HCT116 (cell line): ENCODE measurements at regions not wholly inside any gene's neighbourhood (a gene's known extent, or its start where the extent isn't known, plus 50 kb on each side); places are given as distances from the start of the nearest gene placed in this dataset.
A peak's percentile ranks its signal among the peaks of the same experiment; 100 is the strongest.

Experiments used
- CEBPB ChIP-seq: IDR thresholded peaks from 2 replicates; pipeline ENCODE4 v1.6.1; 2012; ENCODE audit warnings: low read depth
- EZH2 ChIP-seq: fragments of 200-600 bp; sonication (generic); IDR thresholded peaks from 2 replicates; pipeline ENCODE4 v1.6.1; 2017; ENCODE audit warnings: antibody characterized with exemption, mixed run types
- EZH2phosphoT487 ChIP-seq: fragments of 200-600 bp; IDR thresholded peaks from 2 replicates; pipeline ENCODE4 v1.6.1; 2018; ENCODE audit warnings: antibody characterized with exemption, borderline replicate concordance
- JUND ChIP-seq: IDR thresholded peaks from 2 replicates; pipeline ENCODE4 v1.6.1; 2012
- POLR2A ChIP-seq: IDR thresholded peaks from 2 replicates; pipeline ENCODE4 v1.7.0; 2011; ENCODE audit warnings: borderline replicate concordance; ENCODE audit not compliant: insufficient read depth, insufficient read length; ENCODE audit errors: extremely low read depth
- POLR2AphosphoS5 ChIP-seq: IDR thresholded peaks from 2 replicates; pipeline ENCODE4 v1.6.1; 2011; ENCODE audit warnings: mild to moderate bottlenecking, low read depth, low read length, moderate library complexity
- RAD21 ChIP-seq: IDR thresholded peaks from 2 replicates; pipeline ENCODE4 v1.6.1; 2012; ENCODE audit warnings: low read depth, mild to moderate bottlenecking
- SIN3A ChIP-seq: IDR thresholded peaks from 2 replicates; pipeline ENCODE4 v1.6.1; 2012; ENCODE audit warnings: low read depth
- YY1 ChIP-seq: IDR thresholded peaks from 2 replicates; pipeline ENCODE4 v1.6.1; 2011; ENCODE audit warnings: low read length, low read depth, moderate library complexity, mild to moderate bottlenecking; ENCODE audit not compliant: insufficient replicate concordance; ENCODE audit errors: extremely low read depth
- ZFX ChIP-seq: fragments of 450-650 bp; IDR thresholded peaks from 2 replicates; pipeline ENCODE4 v1.6.1; 2017
- ZNF274 ChIP-seq: fragments of 200-500 bp; sonication (Bioruptor generic); IDR thresholded peaks from 2 replicates; pipeline ENCODE4 v1.6.1; 2014; ENCODE audit warnings: mild to moderate bottlenecking, low read depth, low read length, inconsistent platforms
- TF ChIP-seq, protein P1 (sequence below): IDR thresholded peaks from 2 replicates; pipeline ENCODE4 v1.6.1; 2011; ENCODE audit warnings: mild to moderate bottlenecking, low read length, moderate library complexity; ENCODE audit not compliant: insufficient replicate concordance; ENCODE audit errors: extremely low read depth
- TF ChIP-seq, protein P2 (sequence below), 3 experiments: fragments of 200-600 bp in 1 of 3; sonication (generic) in 1 of 3; IDR thresholded peaks in 2 of 3; conservative IDR thresholded peaks in 1 of 3; 2 replicates each; pipeline ENCODE4 v1.5.1; 2012 to 2017; ENCODE audit warnings: low read depth in 2 of 3, low read length in 2 of 3, antibody characterized with exemption in 1 of 3, borderline replicate concordance in 1 of 3, control low read depth in 1 of 3, mild to moderate bottlenecking in 1 of 3, mixed read lengths in 1 of 3, mixed run types in 1 of 3, moderate library complexity in 1 of 3; ENCODE audit not compliant: insufficient read depth in 1 of 3
- TF ChIP-seq, protein P3 (sequence below): IDR thresholded peaks from 2 replicates; pipeline ENCODE4 v1.6.1; 2012

DNA sequence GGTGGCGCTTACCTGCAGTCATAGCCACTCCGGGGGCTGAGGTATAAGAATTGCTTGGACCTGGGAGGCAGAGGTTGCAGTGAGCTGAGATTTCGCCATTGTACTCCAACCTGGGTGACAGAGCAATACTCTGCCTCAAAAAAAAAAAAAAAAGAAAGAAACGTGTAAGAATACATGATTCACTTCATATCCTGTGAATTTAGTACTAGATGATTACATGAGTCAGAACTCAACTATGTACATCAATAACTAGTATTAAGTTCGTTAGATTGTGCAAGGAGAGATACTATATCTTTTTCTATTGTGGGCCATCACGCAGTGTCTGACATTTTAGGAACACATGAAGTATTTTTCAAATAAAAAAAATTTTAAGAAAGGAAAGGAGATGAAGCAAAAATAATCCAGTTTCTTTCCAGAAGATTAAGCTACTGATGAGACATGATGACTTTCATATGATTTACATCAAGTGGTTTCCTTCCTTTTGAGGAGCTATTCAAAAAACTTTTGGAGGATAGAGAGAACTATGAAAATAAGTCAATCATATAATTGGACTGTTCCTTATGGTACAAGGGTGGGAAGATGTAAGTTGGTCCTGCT, 64.7 kb upstream of the EXOC1L start:
- TF ChIP-seq, protein P1, sequence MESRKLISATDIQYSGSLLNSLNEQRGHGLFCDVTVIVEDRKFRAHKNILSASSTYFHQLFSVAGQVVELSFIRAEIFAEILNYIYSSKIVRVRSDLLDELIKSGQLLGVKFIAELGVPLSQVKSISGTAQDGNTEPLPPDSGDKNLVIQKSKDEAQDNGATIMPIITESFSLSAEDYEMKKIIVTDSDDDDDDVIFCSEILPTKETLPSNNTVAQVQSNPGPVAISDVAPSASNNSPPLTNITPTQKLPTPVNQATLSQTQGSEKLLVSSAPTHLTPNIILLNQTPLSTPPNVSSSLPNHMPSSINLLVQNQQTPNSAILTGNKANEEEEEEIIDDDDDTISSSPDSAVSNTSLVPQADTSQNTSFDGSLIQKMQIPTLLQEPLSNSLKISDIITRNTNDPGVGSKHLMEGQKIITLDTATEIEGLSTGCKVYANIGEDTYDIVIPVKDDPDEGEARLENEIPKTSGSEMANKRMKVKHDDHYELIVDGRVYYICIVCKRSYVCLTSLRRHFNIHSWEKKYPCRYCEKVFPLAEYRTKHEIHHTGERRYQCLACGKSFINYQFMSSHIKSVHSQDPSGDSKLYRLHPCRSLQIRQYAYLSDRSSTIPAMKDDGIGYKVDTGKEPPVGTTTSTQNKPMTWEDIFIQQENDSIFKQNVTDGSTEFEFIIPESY, result no peak
- no peak for TF ChIP-seq ZNF274
- no peak for TF ChIP-seq POLR2A
- TF ChIP-seq RAD21, result no peak
- TF ChIP-seq POLR2AphosphoS5, result no peak
- TF ChIP-seq CEBPB, result no peak
- TF ChIP-seq, protein P2, sequence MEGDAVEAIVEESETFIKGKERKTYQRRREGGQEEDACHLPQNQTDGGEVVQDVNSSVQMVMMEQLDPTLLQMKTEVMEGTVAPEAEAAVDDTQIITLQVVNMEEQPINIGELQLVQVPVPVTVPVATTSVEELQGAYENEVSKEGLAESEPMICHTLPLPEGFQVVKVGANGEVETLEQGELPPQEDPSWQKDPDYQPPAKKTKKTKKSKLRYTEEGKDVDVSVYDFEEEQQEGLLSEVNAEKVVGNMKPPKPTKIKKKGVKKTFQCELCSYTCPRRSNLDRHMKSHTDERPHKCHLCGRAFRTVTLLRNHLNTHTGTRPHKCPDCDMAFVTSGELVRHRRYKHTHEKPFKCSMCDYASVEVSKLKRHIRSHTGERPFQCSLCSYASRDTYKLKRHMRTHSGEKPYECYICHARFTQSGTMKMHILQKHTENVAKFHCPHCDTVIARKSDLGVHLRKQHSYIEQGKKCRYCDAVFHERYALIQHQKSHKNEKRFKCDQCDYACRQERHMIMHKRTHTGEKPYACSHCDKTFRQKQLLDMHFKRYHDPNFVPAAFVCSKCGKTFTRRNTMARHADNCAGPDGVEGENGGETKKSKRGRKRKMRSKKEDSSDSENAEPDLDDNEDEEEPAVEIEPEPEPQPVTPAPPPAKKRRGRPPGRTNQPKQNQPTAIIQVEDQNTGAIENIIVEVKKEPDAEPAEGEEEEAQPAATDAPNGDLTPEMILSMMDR (IDR thresholded peaks at IDR 0.05 in 2 of 3, conservative IDR thresholded peaks at IDR 0.05 in 1 of 3; ENCODE audit: borderline replicate concordance in 1 of 3, insufficient read depth in 1 of 3, low read depth in 2 of 3, low read length in 2 of 3), result no peak
- TF ChIP-seq, protein P3, sequence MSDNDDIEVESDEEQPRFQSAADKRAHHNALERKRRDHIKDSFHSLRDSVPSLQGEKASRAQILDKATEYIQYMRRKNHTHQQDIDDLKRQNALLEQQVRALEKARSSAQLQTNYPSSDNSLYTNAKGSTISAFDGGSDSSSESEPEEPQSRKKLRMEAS, result no peak
- TF ChIP-seq EZH2, result no peak
- no peak for TF ChIP-seq ZFX
- no peak for TF ChIP-seq EZH2phosphoT487
- TF ChIP-seq JUND, result peak; percentile 45; the same call in 1 of the 2 replicates
- no peak for TF ChIP-seq SIN3A
- no peak for TF ChIP-seq YY1
